ENCODE measurements at regions not wholly inside any gene's neighbourhood (a gene's known extent, or its start where the extent isn't known, plus 50 kb on each side); places are given as distances from the start of the nearest gene placed in this dataset.

DNA sequence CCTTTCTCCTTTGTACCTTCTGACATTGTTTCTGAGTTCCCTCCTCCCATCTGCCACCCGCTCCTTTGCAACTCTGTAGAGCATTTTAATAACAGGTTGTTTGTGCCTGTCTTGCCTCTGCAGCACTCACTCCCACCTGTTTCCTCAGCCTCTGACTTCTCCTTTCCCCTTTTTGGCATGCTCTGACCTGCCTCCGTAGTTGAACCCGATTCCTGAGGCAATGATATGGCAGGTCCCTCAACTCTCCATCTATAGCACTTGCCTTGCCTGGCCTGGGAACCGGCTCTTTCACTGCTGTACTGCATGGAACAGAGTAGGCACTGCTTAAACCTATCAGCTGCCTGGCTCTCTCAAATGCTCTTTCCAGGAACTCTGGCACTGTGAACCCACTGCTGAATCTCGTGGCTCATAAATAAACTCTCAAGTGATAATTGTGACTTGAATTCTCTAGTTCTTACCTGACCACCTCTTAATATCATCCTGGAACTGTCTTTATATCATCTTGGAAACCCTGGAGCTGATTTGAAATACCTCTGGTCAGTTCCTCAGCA lies 50.3 kb downstream of the UTRN start:
- DNase-seq (ENCODE audit: low spot score), result no peak

DNA sequence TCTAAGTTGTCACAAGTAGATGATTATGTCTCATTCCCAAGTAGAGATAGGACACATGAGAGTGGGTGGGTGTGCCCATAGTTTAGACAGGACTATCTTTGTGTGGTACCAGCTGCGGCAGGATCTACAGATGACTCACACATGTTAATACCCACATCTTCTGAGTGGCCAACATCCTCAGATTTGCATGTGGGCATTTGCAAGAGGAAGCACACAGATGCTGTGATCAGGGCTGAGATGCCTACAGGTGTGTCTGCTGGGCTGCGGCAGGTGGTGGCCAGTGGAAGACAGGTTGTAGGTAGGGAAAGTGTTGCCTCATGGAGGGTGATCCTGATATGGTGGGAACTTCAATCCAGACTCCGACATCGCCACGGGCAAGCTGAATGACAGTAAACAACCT lies 50.8 kb downstream of the UTRN start:
- DNase-seq (ENCODE audit: low spot score), result no peak

DNA sequence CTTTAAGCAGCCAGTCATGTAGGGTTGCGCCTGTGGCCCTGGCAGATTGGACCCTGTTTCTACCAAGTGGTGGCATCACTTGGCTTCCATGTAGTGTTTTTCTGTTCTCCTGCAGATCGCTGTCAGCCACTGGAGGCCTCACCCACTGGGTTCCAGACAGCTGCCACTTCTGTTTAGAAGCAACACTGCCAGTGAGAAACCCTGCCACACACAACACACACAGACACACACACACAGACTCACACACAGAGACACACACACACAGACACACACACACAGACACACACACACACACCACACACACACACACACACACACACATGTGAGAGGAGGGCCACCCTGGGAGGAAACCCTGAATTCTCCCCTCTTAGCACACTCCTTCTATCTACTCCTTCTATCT lies 51.8 kb downstream of the UTRN start:
- DNase-seq (ENCODE audit: low spot score), result no peak

DNA sequence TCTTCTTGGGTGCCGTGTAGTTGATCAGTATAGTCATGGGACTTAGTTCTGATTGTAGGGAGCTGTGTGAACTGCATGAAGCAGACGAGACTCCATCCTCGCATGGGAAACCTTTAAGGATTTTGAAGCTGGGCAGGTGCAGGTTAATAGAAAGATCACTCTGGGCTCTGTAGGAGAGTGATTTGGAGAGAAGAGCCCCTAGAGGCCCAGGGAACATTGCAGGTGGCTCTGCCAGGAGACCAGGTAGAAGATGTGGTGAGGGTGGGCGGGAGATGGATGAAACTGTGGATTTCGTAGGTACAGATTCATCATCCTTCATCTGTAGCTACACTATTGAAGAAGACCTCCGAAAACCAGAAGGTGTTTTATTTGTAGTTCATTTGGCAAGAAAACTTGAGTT lies 53.3 kb downstream of the UTRN start:
- DNase-seq (ENCODE audit: low spot score), result no peak

DNA sequence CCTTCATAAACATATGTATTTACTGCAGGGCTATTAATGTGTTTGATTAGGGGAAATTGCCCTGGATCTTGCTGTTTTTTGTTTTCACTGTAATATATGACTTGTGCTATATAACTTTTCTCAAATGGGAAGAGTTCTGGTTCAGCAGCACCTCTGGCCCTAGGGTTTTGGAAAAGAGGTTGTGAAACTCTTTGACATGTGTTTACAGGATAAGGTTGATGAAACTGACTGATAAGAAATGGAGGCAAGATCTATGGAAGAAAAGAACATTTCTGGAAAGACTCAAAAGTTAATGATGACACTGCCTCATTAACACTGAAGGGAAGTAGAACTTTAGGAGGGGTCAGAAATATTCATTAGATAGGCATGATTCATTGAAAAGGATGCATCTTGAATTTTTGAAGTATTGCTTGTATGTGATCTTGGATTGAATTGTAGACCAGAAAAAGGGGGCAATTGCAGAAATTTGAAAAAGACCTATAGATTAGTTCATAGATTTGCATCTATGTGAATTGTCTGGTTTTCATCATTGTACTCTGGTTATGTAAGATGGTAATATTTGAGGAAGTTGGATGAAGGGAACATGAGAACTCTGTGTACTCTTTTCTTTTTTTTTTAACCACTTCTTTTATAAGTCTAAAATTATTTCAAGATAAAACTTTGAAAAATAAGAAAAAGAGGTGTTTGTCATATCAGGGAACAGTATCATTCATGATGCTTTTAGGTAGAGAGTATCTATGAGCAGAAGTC lies 54.0 kb downstream of the UTRN start:
- no peak for DNase-seq (ENCODE audit: low spot score)

DNA sequence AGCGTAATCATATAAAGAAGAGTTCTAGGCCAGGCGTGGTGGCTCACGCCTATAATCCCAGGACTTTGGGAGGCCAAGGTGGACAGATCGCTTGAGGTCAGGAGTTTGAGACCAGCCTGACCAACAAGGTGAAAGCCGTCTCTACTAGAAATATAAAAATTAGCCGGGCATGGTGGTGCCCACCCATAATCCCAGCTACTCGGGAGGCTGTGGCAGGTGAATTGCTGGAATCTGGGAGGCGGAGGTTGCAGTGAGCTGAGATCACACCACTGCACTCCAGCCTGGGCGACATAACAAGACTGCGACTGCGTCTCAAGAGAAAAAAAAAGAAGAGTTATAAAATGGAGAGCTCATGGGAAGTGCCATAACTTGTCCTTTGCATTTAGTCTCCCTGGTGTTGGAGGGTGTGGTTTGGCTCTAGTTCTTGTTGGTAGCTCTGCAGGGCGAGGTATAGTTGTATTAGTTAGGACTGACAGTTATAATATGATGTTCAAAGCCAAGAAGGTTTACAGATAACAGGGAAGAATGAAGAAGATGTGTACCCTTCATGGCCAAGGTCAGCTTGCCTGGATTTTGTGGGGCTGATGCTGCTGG lies 54.8 kb downstream of the UTRN start:
- DNase-seq (ENCODE audit: low spot score), result no peak

DNA sequence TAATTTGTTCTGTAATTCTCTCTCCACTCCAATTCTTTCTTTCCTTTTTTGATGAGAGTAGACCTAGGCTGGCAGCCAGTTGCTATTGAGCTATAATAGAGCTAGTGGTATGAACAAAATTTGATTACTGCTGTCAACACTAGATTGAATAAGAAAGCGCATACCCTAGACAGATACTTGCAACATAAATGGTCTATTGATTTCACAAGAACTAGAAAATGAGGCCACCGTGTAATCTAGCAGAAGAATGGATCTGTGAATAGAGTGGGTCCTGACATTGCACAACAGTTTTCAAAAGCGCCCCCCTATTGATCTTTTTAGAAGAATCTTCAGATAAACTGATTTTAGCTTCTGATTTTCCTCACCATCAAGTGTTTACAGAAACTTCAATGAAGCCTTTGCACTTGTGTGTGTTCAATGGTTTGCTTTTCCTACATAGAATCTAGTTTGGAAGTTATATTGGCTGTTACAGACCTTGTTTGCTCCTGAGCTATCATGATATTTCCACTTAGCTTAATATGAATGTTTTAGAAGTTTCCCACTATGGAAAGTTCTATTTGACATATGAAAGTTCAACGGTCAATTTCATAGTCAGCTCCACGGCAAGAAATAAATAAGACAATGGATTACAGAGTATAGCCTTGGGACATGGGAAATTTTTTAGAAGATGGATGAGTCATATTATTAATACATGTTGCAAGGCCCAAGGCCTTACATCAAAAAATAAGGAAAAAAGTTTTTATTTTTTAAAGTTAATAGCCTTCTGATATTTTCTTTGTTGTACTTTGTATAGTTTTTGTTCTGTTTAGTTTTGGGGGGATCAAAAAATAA lies 55.6 kb downstream of the UTRN start:
- DNase-seq (ENCODE audit: low spot score), result no peak

DNA sequence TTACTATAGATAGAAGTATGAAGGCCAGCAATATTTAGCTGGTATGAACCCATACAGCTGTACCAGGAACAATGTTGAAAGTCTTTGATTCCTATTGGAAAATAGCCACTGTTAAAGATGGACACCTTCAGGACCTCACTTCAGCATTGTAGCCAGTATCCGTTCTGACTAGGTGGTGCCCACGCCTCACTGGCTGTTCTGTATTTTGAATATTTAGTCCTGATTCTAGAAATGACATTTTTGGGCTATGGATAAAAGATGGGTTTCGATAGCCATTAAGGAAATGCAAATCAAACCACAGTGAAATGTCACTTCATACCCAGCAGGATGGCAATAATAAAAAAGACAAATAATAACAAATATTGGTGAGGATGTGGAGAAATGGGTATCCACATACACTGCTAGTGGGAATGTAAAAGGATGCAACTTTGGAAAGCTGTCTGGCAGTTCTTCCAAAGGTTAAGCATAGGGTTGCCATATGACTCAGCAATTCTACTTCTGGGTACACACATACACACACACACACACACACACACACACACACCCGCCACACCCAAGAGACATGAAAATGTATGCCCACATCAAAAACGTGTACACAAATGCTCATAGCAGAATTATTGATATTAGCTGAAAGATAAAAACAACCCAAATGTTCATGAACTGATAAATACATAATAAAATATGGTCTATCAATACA lies 56.8 kb downstream of the UTRN start:
- DNase-seq (ENCODE audit: low spot score), result no peak

DNA sequence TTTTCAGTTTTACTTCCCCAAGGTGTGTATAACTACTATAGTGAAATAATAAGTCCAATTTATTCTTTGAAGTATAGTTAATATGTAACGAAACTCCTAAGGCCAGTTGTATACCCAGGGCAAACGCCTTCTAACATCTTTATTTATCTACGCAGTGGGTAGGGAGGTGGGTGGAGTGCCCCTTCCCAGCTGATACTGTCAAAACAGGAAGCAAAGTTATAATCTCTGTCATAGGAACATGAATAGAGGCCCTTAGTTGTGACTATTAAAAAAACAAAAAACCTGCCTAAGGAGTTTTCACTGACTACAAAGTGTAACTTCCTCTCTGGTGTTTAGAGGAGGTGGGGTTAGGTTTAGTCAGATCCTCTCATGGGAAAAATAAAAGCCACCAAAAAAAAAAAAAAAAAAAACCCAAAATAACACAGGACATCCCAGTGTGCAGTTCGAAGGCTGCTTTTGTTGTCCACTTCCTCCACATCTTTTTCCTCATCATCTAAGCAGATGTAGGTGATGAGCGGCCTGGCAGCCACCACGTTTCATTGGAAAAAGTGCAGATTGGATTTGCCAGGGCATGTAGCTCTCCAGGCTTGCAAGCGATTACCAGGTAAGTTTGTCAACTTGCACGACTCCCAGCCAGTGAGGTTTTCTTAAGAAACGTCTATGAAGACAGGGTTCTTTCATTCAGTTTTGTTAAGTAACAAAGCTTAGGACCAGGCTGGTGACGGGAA lies 58.7 kb downstream of the UTRN start:
- DNase-seq (ENCODE audit: low spot score), result no peak

DNA sequence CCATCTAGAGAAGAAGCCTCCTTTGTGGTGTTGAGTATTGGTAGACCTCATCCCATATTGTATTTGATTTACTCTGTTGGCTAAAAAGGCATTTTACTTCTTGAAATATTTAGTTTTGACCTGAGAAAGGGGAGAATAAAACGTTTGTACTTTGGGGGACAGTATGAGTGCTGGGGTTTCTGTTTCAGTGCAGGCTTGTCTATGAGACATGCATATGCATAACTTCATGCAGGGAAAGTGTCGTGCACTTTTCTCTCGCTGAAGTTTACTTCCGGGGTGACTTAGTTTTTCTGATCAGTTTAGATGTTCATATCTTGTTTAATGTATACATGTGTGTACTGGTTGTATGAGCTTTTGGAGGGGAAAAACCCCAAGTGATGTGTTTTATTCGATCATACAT lies 59.5 kb downstream of the UTRN start:
- DNase-seq (ENCODE audit: low spot score), result no peak

DNA sequence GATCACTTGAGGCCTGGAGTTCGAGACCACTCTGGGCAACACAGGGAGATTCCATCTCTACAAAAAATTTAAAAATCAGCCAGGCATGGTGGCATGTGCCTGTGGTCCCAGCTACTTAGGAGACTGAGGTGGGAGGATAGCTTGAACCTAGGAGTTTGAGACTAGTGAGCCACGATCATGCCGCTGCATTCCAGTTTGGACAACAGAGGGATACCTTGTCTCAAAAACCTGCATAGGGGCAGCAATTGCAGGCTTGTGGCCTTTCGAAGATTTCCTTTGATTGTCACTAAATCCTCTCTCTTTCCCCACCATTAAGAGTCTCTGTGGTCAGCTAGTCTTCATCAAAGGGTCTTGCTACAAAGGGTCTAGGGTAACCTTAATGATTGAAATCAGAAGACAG lies 60.3 kb downstream of the UTRN start:
- no peak for DNase-seq (ENCODE audit: low spot score)

DNA sequence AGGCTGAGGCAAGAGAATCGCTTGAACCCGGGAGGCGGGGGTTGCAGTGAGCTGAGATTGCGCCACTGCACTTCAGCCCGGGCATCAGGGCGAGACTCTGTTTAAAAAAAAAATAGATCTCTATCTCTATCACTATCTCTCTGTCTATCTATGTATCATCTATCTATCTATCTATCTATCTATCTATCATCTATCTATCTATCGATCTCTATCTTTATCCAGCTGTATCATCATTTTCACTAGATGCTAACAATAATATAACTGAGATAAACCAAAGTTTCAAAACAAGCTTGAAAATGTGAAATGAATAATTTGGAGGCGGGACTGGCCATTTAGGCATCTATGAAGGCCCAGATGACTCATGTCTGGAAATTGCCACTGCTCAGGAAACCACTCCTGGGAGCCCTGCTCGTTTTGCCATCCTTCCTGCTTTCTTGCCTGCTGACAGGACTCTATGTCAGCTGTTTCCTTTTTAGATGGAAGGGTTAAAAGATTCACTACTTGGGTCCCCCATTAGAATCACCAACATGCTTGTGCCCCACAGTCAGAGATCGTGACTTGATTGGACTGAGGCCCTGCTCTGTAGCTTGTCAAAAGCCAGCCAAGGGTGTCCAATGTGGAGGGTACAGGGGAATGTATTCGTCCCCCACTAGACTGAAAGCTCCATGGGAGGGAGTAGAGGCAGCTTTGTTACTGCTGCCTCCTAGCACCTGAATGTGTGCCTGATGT lies 61.7 kb downstream of the UTRN start:
- no peak for DNase-seq (ENCODE audit: low spot score)

DNA sequence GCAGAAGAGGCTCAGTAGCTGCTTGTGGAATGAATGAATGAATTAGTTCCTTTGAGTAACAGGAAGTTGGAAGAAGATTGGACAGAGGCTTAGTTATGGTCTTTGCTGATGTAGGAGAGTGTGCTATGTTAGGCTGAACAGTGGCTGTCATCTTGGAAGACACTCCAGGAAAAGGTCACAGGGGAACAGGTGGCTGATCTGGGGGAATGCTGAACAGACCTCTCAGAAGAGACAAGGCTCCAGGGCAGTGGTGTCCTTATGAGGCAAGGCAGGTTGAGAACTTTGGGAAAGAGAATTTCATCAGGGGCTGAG lies 62.3 kb downstream of the UTRN start:
- DNase-seq (ENCODE audit: low spot score), result no peak

DNA sequence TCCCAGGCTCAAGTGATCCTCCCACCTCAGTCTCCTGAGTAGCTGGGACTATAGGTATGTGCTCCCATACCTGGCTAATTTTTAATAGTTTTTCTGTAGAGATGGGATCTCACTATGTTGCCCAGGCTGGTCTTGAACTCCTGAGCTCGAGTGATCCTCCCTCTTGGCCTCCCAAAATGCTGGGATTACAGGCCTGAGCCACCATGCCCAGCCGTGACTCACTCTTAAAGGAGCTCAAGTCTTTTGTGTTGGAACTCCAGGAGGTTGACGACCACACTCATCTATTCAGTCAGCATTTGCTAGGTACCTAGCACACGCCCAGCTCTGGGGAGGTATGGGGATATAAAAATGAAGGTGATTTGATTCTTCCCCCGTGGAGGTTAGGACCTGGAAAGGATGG lies 62.8 kb downstream of the UTRN start:
- no peak for DNase-seq (ENCODE audit: low spot score)

DNA sequence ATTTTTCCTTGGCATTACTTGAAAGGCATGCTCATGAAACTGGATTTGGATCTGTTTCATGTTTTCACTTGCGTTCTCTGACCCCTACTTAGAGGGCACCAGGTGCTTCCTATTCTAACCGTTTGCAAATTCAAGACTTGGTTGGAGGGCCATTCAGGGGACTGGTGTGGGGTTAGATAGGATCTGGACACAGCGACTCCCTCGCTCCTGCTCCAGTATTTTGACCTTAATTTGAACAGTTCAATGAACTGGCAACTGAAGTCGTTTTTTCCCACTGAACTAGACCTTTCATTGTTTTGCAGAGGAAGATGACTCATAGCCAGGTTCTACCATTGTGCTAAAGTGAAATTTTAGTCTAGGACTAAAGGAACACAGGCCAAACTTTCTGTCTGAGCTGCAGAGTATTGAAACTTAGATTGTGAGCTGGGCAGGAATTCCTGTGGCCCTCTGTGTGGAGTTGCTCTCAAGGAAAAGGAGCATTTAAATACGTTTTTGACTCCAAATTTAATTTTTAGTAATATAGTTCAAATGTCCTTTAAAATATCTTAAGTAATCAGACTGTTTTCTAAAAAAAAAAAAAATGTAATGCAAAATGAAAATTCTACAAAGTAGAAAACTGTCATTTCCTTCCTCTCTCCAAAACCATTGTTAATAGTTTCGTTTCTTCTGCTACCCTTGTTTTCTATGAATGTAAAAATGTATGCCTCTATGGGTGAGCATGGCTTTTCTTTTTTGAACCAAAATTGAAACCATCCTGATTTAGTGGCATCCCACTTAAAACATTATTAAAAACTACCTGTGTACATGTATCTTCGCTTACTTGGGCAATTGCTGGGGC lies 64.8 kb downstream of the UTRN start:
- no peak for DNase-seq (ENCODE audit: low spot score)

DNA sequence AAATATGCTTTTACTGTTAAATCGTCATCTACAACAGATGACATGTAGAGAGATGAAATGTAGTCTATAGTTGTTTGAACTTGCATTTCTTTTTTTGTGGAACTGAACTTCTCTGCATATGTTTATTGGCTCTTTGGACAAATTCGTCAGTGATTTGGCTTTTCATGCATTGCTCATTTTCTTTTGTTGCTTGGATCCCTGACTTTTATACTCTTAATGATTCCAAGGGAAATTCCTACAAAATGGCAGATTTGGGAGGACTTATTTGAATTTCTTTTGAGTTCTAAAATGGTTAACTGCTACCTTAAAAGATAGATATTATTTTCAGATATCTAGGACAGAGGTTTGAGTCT lies 65.4 kb downstream of the UTRN start:
- DNase-seq (ENCODE audit: low spot score), result no peak

DNA sequence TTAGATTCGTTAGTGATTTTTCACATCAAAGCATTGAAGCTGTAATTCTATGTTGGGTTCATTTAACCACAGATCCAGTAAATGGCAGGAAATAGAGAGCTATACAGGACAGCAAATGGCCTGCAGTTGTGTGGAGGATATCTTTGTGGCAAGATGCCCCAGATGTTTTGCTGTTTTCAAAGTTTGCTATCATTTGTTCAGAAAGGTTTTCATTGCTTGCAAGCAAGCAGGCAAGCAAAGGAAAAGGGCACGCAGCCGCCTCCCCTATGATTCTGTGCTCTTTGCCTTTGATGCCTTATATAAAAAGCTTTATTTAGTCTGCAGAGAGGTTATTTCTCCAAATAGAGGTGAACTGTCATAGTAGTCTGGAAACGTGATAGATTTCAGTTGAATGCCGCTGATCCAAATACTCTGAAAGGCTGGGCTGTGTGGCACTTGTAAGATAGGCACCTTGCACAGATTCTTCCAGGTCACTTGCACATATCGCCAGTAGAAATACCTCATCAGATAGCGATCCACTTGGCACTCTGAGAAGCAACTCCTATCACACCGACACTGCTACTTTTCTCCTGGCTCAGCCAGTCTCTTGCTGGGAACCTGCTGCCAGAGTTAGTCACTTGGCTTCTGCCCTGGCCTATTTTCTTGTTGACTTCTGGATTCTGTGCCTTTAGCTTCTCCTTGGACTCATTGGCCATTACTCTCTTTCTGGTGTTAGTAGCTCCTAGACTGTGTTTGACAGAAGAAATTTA lies 66.4 kb downstream of the UTRN start:
- no peak for DNase-seq (ENCODE audit: low spot score)

DNA sequence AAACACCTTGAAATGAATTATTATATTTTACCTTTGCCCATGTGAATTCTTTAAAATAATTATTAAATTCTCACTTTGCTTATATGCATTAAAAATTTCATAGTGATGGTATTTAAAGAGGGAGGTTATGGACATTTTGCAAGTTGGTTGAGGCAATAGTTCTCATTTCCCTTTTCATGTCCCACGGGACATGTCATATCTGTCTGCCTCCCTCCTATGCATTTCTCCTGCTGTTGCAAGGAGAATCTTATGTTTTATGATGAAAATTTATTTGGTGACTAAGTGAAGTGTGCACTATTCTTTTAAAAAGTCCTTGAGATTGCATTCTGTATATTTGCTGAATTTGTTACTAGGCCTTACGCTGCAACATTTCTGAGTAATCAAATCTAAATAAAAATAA lies 67.2 kb downstream of the UTRN start:
- DNase-seq (ENCODE audit: low spot score), result no peak

DNA sequence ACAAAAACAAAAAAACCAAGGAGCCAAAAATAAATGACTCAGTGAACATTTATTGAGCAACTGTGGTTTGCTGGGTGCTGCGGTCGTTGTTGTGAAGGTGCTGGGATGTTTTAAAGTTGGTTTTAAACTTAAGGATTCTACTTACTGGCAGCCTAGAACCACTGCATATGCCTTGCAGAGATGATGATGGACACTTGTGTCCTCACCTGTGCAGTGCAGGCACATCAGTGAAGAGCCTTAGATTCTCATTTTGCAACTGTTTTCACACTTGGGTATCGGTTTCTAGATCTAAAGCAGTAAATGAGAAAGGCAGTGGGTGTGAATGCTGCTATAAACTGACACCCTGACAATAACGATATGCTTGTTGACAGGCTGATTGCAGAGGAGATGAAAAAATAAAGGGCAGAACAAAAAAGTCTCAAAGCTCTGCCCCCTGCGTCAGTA lies 68.8 kb downstream of the UTRN start:
- DNase-seq (ENCODE audit: low spot score), result no peak

DNA sequence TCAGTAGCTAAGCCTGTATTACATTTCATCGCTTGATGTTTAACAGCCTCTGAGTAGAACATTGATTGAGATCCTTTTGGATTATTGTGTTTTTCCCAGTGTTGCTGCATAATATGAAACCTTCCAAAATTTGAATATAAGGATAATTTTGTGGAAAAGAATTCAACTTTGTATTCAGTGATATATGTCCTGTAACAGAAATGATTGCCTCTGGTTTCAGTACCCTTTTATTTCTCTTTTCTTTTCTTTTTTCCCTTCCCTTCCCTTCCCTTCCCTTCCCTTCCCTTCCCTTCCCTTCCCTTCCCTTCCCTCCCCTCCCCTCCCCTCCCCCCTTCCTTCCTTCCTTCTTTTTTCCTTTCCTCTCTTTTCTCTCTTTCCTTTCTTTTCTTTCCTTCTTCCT lies 74.6 kb downstream of the UTRN start:
- no peak for DNase-seq (ENCODE audit: low spot score)
